Spleen (tissue), 7 donors: ENCODE measurements at regions not wholly inside any gene's neighbourhood (a gene's known extent, or its start where the extent isn't known, plus 50 kb on each side); places are given as distances from the start of the nearest gene placed in this dataset.

Experiments
- POLR2A ChIP-seq, 3 donors: fragments of 450-650 bp; IDR thresholded peaks; one replicate each; pipeline ENCODE4 v1.5.1; 2017; ENCODE audit warnings: antibody characterized with exemption in 3 of 3, mild to moderate bottlenecking in 1 of 3
- POLR2AphosphoS5 ChIP-seq, 3 donors: sonication (generic); formaldehyde crosslinking; IDR thresholded peaks; one replicate each; pipeline ENCODE4 v1.5.1; 2017; ENCODE audit warnings: antibody characterized with exemption in 3 of 3
- TF ChIP-seq, protein P1 (sequence below), 11 experiments: fragments of 200-600 bp in 7 of 11; fragments of 450-650 bp in 4 of 11; sonication (generic) in 4 of 11; IDR thresholded peaks in 8 of 11; conservative IDR thresholded peaks in 3 of 11; 1 replicate in 7 of 11; 2 replicates in 4 of 11; pipeline versions ENCODE4 v1.4.0 to v1.8.0; 2016 to 2021; ENCODE audit warnings: antibody characterized with exemption in 11 of 11, inconsistent platforms in 4 of 11, mild to moderate bottlenecking in 1 of 11
- donor health status: DM: no; HTN: no; CAD: no; lungs with moderate emphysema.
- donor health status: DM: no; HTN: no; CAD: no.
- donor health status: DM: no; HTN: no; CAD: no.

DNA sequence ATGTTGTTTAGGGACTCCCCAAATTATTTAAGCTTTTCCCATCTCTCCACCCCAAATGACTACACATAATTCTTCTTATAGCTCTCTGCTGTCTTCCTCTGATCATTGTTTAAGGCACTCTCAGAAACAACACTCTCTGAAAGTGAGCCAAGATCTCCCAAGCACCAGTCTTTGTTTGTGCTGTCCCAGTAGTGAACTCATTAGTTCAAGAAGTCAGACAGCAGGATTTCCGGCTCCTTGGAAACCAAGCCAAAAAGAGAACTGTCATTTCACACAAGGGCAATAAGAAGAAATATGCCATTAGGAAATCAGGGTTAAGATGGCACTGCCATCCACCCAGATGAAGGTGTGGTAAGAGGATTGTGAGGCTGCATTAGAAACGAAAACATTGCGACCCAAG lies 83.1 kb downstream of the FZD1 start:
- TF ChIP-seq, protein P1, sequence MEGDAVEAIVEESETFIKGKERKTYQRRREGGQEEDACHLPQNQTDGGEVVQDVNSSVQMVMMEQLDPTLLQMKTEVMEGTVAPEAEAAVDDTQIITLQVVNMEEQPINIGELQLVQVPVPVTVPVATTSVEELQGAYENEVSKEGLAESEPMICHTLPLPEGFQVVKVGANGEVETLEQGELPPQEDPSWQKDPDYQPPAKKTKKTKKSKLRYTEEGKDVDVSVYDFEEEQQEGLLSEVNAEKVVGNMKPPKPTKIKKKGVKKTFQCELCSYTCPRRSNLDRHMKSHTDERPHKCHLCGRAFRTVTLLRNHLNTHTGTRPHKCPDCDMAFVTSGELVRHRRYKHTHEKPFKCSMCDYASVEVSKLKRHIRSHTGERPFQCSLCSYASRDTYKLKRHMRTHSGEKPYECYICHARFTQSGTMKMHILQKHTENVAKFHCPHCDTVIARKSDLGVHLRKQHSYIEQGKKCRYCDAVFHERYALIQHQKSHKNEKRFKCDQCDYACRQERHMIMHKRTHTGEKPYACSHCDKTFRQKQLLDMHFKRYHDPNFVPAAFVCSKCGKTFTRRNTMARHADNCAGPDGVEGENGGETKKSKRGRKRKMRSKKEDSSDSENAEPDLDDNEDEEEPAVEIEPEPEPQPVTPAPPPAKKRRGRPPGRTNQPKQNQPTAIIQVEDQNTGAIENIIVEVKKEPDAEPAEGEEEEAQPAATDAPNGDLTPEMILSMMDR (IDR thresholded peaks at IDR 0.05 in 8 of 11, conservative IDR thresholded peaks at IDR 0.05 in 3 of 11) = no peak
- TF ChIP-seq POLR2AphosphoS5 (IDR thresholded peaks at IDR 0.05) (no peak), POLR2A (IDR thresholded peaks at IDR 0.05) (no peak)
